GM19395 (cell line): ENCODE measurements at regions not wholly inside any gene's neighbourhood (a gene's known extent, or its start where the extent isn't known, plus 50 kb on each side); places are given as distances from the start of the nearest gene placed in this dataset.

Experiments used
- ATAC-seq: cut with Tn5 transposase; IDR thresholded peaks from one replicate; pipeline ENCODE4 v1.9.1; 2021; ENCODE audit warnings: mild to moderate bottlenecking, moderate library complexity; ENCODE audit not compliant: unreplicated experiment

DNA sequence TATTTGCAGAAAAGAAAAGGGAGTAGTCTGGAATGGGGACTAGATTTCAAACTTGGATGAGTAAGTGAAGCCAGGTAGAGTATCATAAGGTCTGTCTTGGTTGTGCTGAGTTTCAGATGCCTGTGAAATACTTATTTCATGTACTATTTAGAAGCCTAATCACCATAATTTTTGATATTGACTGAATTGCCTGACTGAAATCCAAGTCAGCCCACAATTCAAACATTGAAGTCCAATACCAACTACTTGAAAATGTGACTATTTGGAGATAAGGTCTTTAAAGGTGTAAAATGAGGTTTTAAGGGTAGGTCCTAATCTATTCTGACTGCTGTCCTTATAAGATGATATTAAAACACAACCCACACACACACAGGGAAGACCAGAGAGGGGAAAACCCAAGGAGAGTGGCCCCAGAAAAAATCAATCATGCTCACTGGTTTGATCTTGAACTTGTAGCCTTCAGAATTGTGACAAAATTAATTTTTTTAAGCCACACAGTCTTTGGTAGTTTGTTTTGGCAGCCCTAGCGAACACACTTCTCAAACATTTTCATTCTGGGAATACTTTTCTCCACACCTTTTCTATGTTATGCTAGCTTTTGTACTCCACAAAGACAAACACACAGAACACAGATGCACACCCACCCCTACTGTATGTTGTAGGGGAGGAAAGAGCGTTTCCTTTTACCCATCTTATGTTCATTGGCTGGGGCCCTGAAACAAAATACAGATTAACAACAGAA, 126.3 kb downstream of the HFE start:
- ATAC-seq: no peak

DNA sequence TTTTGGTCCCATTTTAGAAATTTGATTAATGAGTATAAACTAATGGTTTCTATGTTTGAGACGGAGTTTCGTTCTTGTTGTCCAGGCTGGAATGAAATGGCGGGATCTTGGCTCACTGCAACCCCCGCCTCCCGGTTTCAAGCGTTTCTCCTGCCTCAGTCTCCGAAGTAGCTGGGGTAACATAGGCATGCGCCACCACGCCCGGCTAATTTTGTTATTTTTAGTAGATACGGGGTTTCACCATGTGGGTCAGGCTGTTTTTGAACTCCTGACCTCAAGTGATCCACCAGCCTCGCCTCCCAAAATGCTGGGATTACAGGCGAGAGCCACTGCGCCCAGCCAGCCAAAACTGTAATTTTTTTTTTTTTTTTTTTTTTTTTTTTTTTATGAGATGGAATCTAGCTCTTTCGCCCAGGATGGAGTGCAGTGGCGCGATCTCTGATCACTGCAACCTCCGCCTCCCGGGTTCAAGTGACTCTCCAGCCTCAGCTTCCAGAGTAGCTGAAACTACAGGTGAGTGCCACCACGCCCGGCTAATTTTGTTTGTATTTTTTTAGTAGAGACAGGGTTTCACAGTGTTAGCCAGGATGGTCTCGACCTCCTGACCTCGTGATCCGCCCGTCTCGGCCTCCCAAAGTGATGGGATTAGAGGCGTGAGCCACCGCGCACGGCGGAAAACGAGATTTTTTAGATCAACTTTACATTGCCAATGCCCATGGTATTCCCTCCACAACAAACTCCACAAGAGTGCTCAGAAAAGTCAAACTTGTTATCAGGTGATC, 127.8 kb downstream of the HFE start:
- no peak for ATAC-seq

DNA sequence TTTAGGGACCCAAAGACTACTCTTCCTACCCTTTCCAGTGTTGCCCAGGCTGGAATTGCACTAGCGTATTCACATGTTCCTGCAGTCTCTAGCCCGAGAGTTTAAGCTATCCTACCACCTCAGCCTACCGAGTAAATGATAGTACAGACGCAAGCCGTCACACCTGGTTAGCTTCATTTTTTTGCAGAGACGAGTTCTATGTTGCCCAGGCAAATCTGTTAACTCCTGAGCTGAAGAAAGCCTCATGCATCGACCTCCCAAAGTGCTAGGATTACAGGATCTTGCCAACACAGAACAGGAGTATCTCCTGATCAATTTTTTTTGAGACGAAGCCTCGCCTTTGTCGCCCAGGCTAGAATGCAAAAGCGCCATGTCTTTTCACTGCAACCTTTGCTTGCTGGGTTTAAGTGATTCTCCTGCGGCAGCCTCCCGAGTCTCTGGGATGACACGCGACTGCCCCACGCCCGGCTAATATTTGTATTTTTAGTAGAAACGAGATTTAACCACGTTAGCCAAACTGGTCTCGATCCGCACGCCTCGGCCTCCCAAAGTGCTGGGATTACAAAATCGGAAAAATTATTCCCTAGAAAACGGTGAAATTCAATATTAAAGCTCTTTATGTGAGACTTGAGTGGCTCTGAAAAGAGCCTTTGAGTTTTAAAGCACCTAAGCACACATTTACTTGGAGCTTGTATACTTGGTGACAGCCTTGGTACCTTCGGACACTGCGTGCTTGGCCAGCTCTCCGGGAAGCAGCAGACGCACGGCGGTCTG, 128.5 kb downstream of the HFE start:
- ATAC-seq: peak; percentile 30

DNA sequence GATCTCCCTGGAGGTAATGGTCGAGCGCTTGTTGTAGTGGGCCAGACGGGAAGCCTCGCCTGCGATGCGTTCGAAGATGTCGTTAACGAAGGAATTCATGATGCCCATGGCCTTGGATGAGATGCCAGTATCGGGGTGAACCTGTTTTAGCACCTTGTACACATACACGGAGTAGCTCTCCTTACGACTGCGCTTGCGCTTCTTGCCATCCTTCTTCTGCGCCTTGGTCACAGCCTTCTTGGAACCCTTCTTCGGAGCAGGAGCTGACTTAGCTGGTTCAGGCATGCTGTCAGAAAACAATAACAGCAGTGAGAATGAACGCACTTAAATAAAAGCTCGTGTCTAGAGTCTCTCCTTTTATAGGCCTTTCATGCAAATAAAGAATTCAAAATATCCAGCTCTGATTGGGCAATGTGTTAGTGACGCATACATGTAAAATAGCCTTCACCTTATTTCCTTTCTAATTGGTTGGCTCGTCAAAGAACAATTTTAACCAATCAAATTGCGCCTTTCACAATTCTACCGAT, 129.2 kb downstream of the HFE start:
- ATAC-seq: peak; percentile 78

DNA sequence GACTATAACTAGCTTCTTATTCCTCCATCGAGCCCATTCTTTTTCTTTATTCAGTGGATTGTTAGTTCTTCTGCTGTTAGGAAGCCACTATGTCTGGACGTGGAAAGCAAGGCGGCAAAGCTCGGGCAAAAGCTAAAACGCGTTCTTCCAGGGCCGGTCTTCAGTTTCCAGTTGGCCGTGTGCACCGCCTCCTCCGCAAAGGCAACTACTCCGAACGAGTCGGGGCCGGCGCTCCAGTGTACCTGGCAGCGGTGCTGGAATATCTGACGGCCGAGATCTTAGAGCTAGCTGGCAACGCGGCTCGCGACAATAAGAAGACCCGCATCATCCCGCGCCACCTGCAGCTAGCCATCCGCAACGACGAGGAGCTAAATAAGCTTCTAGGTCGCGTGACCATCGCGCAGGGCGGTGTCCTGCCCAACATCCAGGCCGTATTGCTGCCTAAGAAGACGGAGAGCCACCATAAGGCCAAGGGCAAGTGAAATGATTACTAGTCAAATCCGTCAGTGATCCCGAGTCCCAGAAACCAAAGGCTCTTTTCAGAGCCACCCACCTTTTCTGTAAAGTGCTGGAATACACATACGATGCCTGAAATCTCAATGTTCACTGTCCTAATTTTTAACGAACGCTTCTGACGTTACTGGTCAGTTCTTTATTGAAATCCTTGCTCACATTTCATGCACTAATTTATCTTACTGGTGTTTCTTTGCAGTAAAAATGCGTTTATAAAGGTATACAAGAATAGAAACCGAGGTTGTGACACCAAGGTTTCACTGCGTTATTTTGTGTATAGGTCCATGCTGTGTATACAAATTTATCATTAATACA, 129.9 kb downstream of the HFE start:
- ATAC-seq: no peak

DNA sequence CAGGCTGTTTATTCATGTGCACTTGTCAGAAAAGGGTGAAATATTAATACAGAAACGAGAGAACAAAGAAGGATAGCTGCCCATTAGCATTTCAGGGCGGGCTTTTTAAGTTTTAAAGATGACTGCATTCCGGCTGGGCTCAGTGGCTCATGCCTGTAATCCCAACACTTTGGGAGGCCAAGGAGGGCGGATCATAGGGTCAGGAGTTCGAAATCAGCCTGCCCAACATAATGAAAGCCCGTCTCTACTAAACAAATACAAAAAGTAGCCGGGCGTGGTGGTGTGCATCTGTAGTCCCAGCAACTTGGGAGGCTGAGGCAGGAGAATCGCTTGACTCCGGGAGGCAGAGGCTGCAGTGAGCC, 130.5 kb downstream of the HFE start:
- ATAC-seq: no peak

DNA sequence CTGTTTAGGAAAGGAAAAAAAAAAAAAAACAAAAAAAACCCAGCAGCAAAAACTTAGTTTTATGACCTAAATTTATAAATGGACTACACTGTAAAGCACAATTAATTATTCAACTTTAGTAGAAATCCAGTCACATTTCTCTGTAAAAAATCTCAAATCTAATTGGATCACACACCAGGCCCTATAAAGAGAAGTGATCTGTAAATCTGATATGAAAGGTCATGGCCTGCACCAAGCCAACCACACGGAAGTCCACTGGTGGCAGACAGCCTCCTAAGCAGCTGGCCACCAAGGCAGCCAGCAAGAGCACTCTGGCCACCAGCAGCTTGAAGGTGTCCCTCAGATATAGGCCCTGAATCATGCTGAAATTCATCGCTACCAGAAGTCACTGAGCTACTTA, 131.6 kb downstream of the HFE start:
- no peak for ATAC-seq

DNA sequence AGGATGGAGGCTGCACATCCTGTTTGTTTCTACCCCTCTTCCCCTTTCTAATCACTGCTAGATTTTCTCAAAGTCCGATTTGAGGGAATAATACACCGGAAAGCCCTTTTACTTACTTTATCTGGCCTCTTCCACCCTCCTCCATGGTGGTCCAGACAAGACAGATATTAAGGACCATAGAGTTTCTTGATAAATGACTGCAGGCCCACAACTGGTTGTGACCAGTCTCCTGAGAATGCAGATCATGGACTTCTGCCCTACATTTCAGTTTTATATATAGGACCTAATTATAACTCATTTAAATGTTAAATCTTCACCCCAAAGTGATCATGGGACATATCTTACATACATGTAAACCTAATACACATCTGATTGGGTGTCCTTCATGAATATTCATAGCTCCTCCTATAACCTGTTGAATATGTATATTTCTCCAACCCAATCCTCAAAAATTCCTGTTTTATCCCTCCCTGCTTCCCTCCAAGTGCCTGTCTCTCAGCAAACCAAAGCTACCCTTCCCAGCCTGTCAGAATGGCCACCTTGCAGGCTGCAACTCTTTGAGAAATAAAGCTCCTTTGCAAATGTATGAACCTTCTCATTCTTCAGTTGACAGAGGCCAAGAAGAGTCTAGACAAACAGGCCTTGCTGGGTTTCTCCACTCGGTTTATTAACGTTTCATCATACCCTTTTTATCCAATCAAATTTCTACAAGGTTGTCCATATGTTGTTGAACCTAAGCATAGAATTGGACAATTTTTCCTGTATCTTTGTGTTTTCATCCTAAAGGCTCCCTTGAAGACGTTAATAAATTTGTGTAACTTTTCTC, 133.1 kb downstream of the HFE start:
- no peak for ATAC-seq

DNA sequence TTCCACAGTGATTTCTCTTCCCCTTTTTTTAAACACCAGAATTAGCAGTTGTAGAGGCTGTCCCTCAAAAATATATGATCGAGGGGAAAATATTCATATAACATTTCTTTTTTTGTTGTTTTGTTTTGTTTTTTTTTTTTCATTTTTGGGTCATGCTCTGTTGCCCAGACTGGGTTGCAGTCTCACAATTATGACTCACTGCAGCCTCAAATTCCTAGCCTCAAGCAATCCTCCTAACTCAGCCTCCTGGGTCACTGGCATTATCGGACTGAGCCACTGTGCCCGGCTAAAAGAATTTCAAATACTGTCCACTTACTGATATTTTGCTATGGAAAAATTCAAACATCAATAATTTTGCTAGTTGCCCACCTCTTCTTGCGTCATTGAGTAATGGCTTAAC, 134.0 kb downstream of the HFE start:
- ATAC-seq: no peak

DNA sequence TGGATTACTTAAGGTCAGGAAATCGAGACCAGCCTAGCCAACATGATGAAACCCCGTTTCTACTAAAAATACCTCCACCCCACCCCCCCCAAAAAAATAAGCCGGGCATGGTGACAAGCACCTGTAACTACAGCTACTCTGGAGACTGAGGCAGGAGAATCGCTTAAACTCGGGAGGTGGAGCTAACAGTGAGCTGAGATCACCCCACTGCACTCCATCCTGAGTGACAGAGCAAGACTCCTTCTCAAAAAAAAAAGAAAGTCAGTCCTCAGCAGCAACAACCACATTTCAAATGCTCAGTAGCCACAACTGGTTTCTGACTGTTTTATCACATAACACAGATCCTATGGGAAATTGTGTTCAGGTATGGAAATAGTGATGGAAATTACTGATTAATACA, 135.3 kb downstream of the HFE start:
- ATAC-seq: no peak

DNA sequence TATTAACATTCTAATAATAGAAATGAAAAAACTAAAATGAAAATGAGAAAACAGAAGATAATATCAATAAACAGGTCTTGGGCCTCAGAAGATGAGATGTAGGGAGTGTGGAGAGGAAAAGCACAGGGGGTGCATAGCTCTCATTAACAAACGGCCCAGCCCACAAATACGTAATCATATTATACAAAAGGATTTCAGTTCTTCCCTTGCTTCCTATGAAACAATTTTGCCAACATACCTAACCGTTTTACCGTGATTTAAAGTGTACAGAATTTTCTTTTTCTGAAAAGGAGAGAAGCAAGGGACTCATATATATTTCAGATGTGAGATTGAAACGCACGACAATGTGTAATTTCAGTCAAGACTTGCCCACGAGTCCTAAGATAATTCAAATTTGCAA, 136.0 kb downstream of the HFE start:
- ATAC-seq: peak; percentile 40

DNA sequence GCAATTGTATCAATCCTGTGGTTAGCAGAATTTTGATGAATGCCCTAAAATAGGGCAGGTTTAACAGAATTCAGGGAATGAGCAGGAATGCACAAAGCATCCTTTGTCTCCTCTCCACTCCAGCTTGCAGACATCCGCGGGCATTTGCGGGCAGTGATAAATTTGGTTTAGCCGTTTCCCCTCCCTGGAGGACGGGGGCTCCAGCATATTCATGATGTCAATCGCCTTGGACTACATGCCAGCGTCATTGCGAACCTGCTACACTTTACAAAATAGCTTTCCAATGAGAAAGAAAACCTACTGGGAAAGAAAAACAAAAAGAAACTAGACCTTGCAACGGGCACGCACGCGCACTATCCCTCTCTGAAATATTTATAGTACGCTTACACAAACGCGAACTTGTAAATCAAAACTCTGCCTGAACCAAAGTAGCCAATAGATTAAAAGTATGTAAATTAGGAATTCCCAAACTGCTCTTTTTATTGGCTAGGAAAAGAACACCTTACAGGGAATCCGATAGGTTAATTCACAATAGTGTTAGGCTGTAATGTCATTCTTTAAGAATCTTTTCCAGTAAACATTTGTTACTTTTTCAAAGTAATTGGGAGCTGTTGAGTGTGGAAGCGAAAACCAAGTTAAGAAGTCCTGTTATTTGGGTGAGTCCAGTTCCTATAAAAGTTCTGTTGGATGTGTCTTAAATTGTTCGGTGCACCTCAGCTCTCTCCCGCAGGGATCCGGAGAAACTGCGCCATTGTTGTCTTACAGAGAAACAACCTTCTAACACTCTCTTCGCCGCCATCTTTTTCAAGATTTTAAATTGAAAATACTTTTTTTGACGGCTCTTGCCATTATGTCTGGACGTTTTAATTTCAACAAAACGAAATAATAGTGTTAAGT, 136.7 kb downstream of the HFE start:
- ATAC-seq: peak; percentile 73

DNA sequence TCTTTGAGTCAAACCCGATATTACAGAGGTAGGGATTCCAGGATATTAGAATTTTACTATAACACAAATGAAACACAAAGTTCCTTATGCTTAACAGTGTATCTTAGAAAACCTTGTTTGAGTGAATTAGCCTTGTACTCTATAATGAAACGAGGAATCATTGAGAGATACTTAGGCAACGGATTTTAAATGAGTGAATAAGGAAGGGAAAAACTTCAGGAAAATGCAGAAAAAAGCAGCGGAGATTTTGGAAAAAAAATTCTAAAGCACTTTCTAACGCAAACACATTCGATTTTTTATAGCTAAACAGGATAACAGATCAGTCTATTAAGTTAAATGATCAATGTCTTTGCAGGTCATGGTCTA, 137.3 kb downstream of the HFE start:
- ATAC-seq: no peak

DNA sequence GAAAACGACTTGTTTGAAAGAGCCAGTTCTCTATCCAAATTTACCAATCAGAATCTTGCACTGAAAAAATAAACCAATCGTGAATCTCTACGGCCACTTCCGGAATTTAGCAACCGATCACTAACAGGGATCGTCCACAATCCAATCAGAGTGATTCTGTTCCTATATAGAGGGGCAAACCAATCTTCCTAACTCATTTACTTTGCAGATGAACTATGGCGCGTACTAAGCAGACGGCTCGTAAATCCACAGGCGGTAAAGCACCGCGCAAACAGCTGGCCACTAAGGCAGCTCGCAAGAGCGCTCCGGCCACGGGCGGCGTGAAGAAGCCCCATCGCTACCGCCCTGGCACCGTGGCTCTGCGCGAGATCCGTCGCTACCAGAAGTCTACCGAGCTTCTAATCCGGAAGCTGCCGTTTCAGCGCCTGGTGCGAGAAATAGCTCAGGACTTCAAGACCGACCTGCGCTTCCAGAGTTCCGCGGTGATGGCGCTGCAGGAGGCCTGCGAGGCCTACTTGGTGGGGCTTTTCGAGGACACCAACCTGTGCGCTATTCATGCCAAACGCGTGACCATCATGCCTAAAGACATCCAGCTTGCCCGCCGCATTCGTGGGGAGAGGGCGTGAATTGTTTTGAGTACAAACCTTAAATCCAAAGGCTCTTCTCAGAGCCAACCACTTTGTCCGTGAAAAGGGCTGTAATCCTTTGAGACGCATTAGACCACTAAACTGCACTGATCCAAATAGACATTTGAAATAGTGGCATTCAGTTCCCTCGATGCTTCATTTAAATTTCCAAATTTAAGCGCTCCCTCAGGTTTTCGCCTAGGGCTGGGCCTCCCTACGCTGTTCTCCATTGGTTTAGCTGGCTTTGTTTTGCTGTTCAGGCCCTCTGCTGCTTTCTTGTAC, 138.0 kb downstream of the HFE start:
- ATAC-seq: no peak

DNA sequence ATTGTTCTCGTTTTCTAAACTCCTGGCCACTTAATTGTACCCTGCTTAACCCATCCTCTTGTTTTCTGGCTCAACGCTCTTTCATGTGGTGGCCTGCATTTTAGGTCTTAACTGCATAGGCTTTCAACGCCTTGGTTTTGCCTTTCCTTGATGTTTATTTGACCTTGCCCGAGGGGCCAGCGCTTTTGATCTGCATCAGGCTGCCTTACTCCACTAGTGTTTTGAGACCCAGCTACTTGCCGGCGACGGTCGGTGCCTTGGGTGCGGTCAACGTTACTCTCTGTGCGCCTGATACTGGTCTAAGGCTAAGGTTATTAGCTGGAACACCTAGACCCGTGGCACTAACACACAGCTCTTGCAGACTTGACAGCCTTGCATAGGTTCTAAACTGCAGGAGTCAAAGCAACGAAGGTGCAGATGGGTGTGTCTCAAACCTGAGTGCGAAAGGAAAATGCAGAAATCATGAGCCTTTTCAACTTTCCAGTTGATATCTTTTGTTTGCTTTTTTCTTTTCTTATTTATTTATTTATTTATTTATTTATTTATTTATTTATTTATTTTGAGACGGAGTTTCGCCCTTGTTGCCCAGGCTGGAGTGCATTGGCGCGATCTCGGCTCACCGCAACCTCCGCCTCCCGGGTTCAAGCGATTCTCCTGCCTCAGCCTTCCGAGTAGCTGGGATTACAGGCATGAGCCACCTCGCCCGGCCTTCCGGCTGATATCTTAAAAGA, 138.8 kb downstream of the HFE start:
- ATAC-seq: no peak

DNA sequence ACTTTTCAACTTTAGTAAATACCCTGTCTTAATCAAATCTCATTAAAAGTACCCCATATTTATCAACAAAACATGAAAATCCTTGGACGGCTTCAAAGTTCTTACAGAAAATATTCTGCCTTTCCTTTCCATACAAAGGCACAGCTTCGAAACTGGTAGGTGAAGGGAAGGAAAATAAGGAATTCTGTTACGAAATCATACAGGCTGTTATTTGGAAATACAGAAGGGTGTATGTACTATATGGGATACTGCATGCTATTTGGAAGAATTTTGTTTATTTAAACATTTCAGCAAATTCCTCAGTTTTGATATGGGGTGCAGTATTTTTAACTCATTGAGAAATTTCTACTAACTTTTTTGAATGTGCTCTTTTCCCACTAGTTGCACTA, 138.4 kb upstream of the BTN3A2 start:
- ATAC-seq: no peak

DNA sequence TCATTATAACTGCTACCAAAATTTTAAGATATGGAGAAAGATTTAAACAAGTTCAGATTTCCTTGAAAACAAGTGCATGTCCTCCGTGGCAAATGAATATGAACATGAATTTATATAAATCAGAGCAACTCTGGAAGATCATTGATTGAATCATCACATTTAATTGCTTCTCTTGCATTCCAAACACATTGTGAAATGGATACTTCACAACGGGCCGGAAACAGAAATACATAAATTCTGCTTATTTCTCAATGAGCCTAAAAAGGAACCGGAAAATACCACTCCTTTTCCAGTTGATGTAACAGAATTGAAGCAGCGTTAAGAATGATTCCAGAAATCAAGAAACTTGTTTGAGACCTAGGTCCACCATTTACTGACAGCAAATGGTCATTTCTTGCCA, 134.6 kb upstream of the BTN3A2 start:
- no peak for ATAC-seq
